Left ventricle myocardium inferior (tissue), 1 donor: ENCODE measurements at regions not wholly inside any gene's neighbourhood (a gene's known extent, or its start where the extent isn't known, plus 50 kb on each side); places are given as distances from the start of the nearest gene placed in this dataset.
A peak's percentile ranks its signal among the peaks of the same experiment; 100 is the strongest.

Source experiments
- DNase-seq: peaks from one replicate; pipeline ENCODE4 v3.0.0-alpha.2; 2020
- H3K27ac ChIP-seq: fragments of 200-600 bp; replicated peaks from 2 replicates; pipeline ENCODE4 v1.8.0; 2021
- H3K27me3 ChIP-seq: fragments of 200-600 bp; 2 replicates; pipeline ENCODE4 v1.8.0; 2021; ENCODE audit warnings: low read depth
- H3K36me3 ChIP-seq: fragments of 200-600 bp; 2 replicates; pipeline ENCODE4 v1.8.0; 2021
- H3K4me1 ChIP-seq: fragments of 200-600 bp; 2 replicates; pipeline ENCODE4 v1.8.0; 2021
- H3K4me3 ChIP-seq: fragments of 200-600 bp; 2 replicates; pipeline ENCODE4 v1.8.0; 2021; ENCODE audit warnings: mild to moderate bottlenecking, moderate library complexity
- H3K9me3 ChIP-seq: fragments of 200-600 bp; replicated peaks from 2 replicates; pipeline ENCODE4 v1.8.0; 2021
- CTCF ChIP-seq: fragments of 200-600 bp; IDR thresholded peaks from 2 replicates; pipeline ENCODE4 v1.8.0; 2021; ENCODE audit warnings: antibody characterized with exemption, mild to moderate bottlenecking, borderline replicate concordance
- intact Hi-C: fragments of 100-400 bp; cut with micrococcal nuclease; formaldehyde crosslinking; loops from one replicate; pipeline ENCODE4 v1.11.0; 2022
- donor health status: DM: no; HTN: yes; CAD: no; lungs with severe emphysema.

- H3K36me3 ChIP-seq = no peaks in the 10 kb centered on the region
- peak; percentile 29 for TF ChIP-seq CTCF
Measured at GRCh38 chr6:44052419-44053023, 74.7 kb downstream of the MRPL14 start.

GRCh38 chr6:44051515-44051914, 75.7 kb downstream of the MRPL14 start:
- Histone ChIP-seq H3K36me3 (no peaks in the 10 kb centered on the region), H3K4me1 (peaks cover 60% of the 10 kb centered on the region), H3K9me3 (no peaks in the 10 kb centered on the region), H3K27me3 (no peaks in the 10 kb centered on the region), H3K27ac (peak overlapping the region; percentile 67), H3K4me3 (no peak overlapping the region)
- intact Hi-C loops = no loop called here
- no peak for TF ChIP-seq CTCF
- DNase-seq = no peak

More at GRCh38 chr6:44052419-44053023, 74.7 kb downstream of the MRPL14 start:
- intact Hi-C loops = no loop called here
- Histone ChIP-seq H3K4me1 (peaks cover 69% of the 10 kb centered on the region), H3K4me3 (no peak overlapping the region), H3K27ac (peak overlapping the region; percentile 67), H3K9me3 (no peaks in the 10 kb centered on the region), H3K27me3 (no peaks in the 10 kb centered on the region)
- no peak for DNase-seq

GRCh38 chr6:44050872-44051505, 76.3 kb downstream of the MRPL14 start:
- DNase-seq = no peak
- TF ChIP-seq CTCF = no peak
- peaks cover 65% of the 10 kb centered on the region for H3K4me1 ChIP-seq
- H3K9me3 ChIP-seq = no peaks in the 10 kb centered on the region
- H3K27me3 ChIP-seq = no peaks in the 10 kb centered on the region
- H3K27ac ChIP-seq = peak overlapping the region; percentile 67
- intact Hi-C loops = no loop called here
- no peak overlapping the region for H3K4me3 ChIP-seq
- H3K36me3 ChIP-seq = no peaks in the 10 kb centered on the region

DNA sequence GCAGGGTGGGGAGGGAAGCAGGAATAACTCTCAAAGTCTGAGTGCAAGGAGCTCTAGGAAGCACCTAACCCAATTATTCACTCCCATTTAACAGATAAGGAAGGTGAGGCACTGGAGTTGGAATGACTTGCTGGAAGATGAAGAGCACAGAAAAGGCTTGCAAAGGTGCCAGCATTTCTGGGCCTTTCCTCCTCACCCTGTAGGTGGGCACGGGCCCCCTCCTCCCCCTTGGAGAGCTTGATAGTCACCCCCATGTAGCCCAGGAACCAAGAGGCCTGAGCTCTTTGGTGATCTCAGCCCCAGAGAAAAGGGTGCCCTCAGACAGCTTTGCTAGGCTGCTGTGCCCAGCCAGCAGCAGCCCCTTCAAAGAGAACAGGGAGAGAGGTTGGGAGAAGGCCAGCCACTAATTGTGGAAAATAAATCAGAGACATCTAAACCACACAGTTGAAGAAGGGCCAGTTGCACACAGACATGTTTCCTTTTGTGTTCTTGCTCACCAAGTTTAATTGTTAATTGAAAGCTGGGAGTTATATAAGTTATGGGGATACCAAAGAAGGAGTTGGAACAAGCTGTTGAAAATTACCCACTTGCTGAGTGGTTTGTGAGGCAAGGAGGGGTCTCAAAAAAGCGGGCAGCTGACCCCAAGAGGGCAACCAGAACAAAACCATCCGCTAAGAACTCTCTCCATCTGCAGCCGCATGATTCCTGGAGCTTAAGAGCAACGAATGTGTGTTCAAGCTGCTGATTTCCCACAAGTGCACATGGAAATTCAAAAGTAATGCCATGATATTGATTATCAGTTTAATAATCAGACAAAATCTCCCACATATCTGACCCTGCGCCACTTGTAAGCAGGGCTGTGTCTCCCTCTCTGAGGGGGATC, 77.0 kb downstream of the MRPL14 start:
- H3K4me3 ChIP-seq = no peak overlapping the region
- H3K27me3 ChIP-seq = no peaks in the 10 kb centered on the region
- intact Hi-C loops = no loop called here
- TF ChIP-seq CTCF = no peak
- no peaks in the 10 kb centered on the region for H3K9me3 ChIP-seq
- no peak for DNase-seq
- peak overlapping the region; percentile 67 for H3K27ac ChIP-seq
- no peaks in the 10 kb centered on the region for H3K36me3 ChIP-seq
- H3K4me1 ChIP-seq = peaks cover 73% of the 10 kb centered on the region

GRCh38 chr6:44049163-44049988, 77.9 kb downstream of the MRPL14 start:
- no peak for DNase-seq
- no peaks in the 10 kb centered on the region for H3K27me3 ChIP-seq
- H3K36me3 ChIP-seq = no peaks in the 10 kb centered on the region
- no peak overlapping the region for H3K4me3 ChIP-seq
- H3K27ac ChIP-seq = peak overlapping the region; percentile 67
- TF ChIP-seq CTCF = no peak
- H3K9me3 ChIP-seq = no peaks in the 10 kb centered on the region
- H3K4me1 ChIP-seq = peaks cover 74% of the 10 kb centered on the region
- intact Hi-C loops = no loop called here
